Tibial nerve (tissue), 4 donors: ENCODE measurements at regions not wholly inside any gene's neighbourhood (a gene's known extent, or its start where the extent isn't known, plus 50 kb on each side); places are given as distances from the start of the nearest gene placed in this dataset.
"Not testable (repeated sequence)": the region's sequence is repeated elsewhere in the genome, so short reads cannot be mapped to it uniquely, and the experiment has no call there.

Source experiments
- DNase-seq, 2 donors: peaks; one replicate each; pipeline ENCODE4 v3.0.0-alpha.2; 2019; ENCODE audit warnings: low spot score in 2 of 2
- H3K27ac ChIP-seq, 4 donors: fragments of 200-600 bp; sonication (generic) in 3 of 4; one replicate each; pipeline ENCODE4 v1.5.1; 2017 to 2019; ENCODE audit warnings: mild to moderate bottlenecking in 1 of 4
- H3K27me3 ChIP-seq, 2 donors: fragments of 200-600 bp; sonication (generic) in 1 of 2; one replicate each; pipeline versions ENCODE4 v1.5.1 to v1.6.0; 2017 to 2019
- H3K36me3 ChIP-seq, 3 donors: fragments of 200-600 bp; sonication (generic); one replicate each; pipeline ENCODE4 v1.5.1; 2018 to 2019
- H3K4me1 ChIP-seq, 4 donors: fragments of 200-600 bp; sonication (generic) in 3 of 4; one replicate each; pipeline ENCODE4 v1.5.1; 2017 to 2019
- H3K4me3 ChIP-seq, 4 donors: fragments of 200-600 bp; sonication (generic) in 3 of 4; one replicate each; pipeline ENCODE4 v1.5.1; 2017 to 2019; ENCODE audit warnings: mild to moderate bottlenecking in 1 of 4, moderate library complexity in 1 of 4
- H3K9me3 ChIP-seq, 4 donors: fragments of 200-600 bp; sonication (generic) in 3 of 4; one replicate each; pipeline ENCODE4 v1.5.1; 2017 to 2019
- EP300 ChIP-seq, 2 donors: sonication (generic); formaldehyde crosslinking; IDR thresholded peaks; one replicate each; pipeline ENCODE4 v1.6.1; 2017; ENCODE audit warnings: antibody characterized with exemption in 2 of 2, mild to moderate bottlenecking in 1 of 2
- POLR2A ChIP-seq, 2 donors: fragments of 450-650 bp; IDR thresholded peaks; one replicate each; pipeline ENCODE4 v1.6.1; 2017; ENCODE audit warnings: antibody characterized with exemption in 2 of 2, mild to moderate bottlenecking in 2 of 2, moderate library complexity in 2 of 2
- WGBS, 2 donors: methylation state at CpG; one replicate each; pipeline ENCODE4 v1.1.5; 2018; 5-methylcytosine and 5-hydroxymethylcytosine counted together
- TF ChIP-seq, protein P1 (sequence below), 5 experiments: fragments of 200-600 bp in 3 of 5; fragments of 450-650 bp in 2 of 5; sonication (generic) in 3 of 5; IDR thresholded peaks; one replicate each; pipeline ENCODE4 v1.5.1; 2016 to 2019; ENCODE audit warnings: antibody characterized with exemption in 5 of 5, mild to moderate bottlenecking in 3 of 5, moderate library complexity in 2 of 5

- no peaks in the 10 kb centered on the region for H3K36me3 ChIP-seq
- H3K27me3 ChIP-seq, result no peaks in the 10 kb centered on the region
- no peak overlapping the region for H3K4me3 ChIP-seq
- no peak for TF ChIP-seq EP300 (IDR thresholded peaks at IDR 0.05)
- TF ChIP-seq, protein P1, sequence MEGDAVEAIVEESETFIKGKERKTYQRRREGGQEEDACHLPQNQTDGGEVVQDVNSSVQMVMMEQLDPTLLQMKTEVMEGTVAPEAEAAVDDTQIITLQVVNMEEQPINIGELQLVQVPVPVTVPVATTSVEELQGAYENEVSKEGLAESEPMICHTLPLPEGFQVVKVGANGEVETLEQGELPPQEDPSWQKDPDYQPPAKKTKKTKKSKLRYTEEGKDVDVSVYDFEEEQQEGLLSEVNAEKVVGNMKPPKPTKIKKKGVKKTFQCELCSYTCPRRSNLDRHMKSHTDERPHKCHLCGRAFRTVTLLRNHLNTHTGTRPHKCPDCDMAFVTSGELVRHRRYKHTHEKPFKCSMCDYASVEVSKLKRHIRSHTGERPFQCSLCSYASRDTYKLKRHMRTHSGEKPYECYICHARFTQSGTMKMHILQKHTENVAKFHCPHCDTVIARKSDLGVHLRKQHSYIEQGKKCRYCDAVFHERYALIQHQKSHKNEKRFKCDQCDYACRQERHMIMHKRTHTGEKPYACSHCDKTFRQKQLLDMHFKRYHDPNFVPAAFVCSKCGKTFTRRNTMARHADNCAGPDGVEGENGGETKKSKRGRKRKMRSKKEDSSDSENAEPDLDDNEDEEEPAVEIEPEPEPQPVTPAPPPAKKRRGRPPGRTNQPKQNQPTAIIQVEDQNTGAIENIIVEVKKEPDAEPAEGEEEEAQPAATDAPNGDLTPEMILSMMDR (IDR thresholded peaks at IDR 0.05), result no peak
- no peak for TF ChIP-seq POLR2A (IDR thresholded peaks at IDR 0.05)
- H3K9me3 ChIP-seq, result no peaks in the 10 kb centered on the region
- H3K4me1 ChIP-seq, result no peaks in the 10 kb centered on the region
- DNase-seq, result no peak
- WGBS, 2 donors, result 92 to 95% methylated on average over 4 of the region's 4 CpGs
- no peak overlapping the region for H3K27ac ChIP-seq
These were observed 506.8 kb downstream of the NFIB start for GRCh38 chr9:13807118-13807517.

- no peaks in the 10 kb centered on the region for H3K9me3 ChIP-seq
- DNase-seq, result no peak
- 84 to 86% methylated on average over 2 of the region's 2 CpGs for WGBS, 2 donors
These were observed 507.2 kb downstream of the NFIB start for GRCh38 chr9:13806714-13807113.

GRCh38 chr9:13805546-13805945 is 508.4 kb downstream of the NFIB start:
- H3K27ac ChIP-seq, result no peak overlapping the region
- H3K9me3 ChIP-seq, result no peaks in the 10 kb centered on the region
- WGBS, 2 donors, result 64 to 69% methylated on average over 5 of the region's 5 CpGs
- no peak for DNase-seq
- H3K36me3 ChIP-seq, result no peaks in the 10 kb centered on the region
- H3K27me3 ChIP-seq, result no peaks in the 10 kb centered on the region
- TF ChIP-seq, protein P1 (IDR thresholded peaks at IDR 0.05), result no peak
- TF ChIP-seq EP300 (IDR thresholded peaks at IDR 0.05) (no peak), POLR2A (IDR thresholded peaks at IDR 0.05) (no peak)
- H3K4me3 ChIP-seq, result no peak overlapping the region
- no peaks in the 10 kb centered on the region for H3K4me1 ChIP-seq

More at GRCh38 chr9:13806714-13807113, 507.2 kb downstream of the NFIB start:
- Histone ChIP-seq H3K4me1 (no peaks in the 10 kb centered on the region), H3K36me3 (no peaks in the 10 kb centered on the region), H3K4me3 (no peak overlapping the region), H3K27me3 (no peaks in the 10 kb centered on the region), H3K27ac (no peak overlapping the region)
- TF ChIP-seq POLR2A (IDR thresholded peaks at IDR 0.05), result no peak
- TF ChIP-seq, protein P1 (IDR thresholded peaks at IDR 0.05), result no peak
- TF ChIP-seq EP300 (IDR thresholded peaks at IDR 0.05), result no peak

DNA sequence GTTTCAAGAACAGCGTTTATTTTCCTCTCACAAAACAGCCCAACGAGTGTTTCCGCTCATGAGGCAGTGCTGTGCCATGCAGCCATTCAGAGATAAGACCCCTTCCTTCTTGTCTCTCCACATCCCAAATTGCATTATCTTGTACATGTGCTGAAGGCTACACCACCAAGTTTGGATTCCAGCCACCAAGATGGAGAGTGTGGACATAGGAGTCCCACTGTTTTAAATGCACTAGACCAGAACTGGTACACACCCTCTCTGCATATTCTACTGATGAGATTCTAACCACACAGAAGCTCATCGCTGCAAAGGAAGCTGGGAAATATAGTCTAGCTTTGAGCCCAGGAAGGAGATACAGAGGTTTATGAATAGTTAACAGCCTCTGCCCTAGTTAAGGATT is 509.4 kb downstream of the NFIB start:
- H3K9me3 ChIP-seq, result no peaks in the 10 kb centered on the region
- no peaks in the 10 kb centered on the region for H3K4me1 ChIP-seq
- no peaks in the 10 kb centered on the region for H3K27me3 ChIP-seq
- no peak for DNase-seq
- 72 to 75% methylated on average over 4 of the region's 4 CpGs for WGBS, 2 donors
- TF ChIP-seq, protein P1 (IDR thresholded peaks at IDR 0.05), result no peak
- no peak for TF ChIP-seq POLR2A (IDR thresholded peaks at IDR 0.05)
- TF ChIP-seq EP300 (IDR thresholded peaks at IDR 0.05), result no peak
- no peak overlapping the region for H3K4me3 ChIP-seq
- H3K27ac ChIP-seq, result no peak overlapping the region
- no peaks in the 10 kb centered on the region for H3K36me3 ChIP-seq

DNA sequence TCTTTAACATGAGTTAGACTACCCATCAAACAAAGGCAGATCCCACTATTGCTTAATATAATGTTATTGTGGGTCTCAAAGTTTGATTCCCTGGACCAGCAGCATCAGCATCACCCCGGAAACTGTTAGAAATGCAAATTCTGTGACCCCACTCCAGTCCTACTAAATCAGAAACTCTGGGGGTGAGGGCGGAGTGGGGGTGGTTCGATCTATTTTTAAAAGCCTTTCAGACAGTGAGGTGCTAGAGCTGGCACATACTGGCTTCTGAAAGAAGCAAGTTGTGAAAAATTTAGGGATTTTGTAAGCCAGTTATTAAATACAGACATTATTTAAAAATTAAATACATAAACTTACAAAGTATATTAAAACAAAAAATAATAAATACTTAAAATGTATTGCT is 513.2 kb downstream of the NFIB start:
- H3K27me3 ChIP-seq, result no peaks in the 10 kb centered on the region
- DNase-seq, result no peak
- peaks cover 0 to 6% (median 0%) of the 10 kb centered on the region in 4 donors for H3K9me3 ChIP-seq
- no peaks in the 10 kb centered on the region for H3K36me3 ChIP-seq
- no peak overlapping the region for H3K4me3 ChIP-seq
- 84 to 87% methylated on average over 3 of the region's 3 CpGs for WGBS, 2 donors
- TF ChIP-seq EP300 (IDR thresholded peaks at IDR 0.05) (no peak), POLR2A (IDR thresholded peaks at IDR 0.05) (no peak)
- TF ChIP-seq, protein P1 (IDR thresholded peaks at IDR 0.05), result no peak
- no peak overlapping the region for H3K27ac ChIP-seq
- H3K4me1 ChIP-seq, result no peaks in the 10 kb centered on the region

- not testable (repeated sequence) for H3K4me1 ChIP-seq, H3K4me3 ChIP-seq, H3K27ac ChIP-seq, H3K36me3 ChIP-seq, DNase-seq, H3K27me3 ChIP-seq
- peaks cover 0 to 13% (median 0%) of the 10 kb centered on the region in 4 donors for H3K9me3 ChIP-seq
- WGBS, 2 donors, result 90 to 96% methylated on average over 2 of the region's 2 CpGs
These were observed 516.2 kb downstream of the NFIB start for GRCh38 chr9:13797701-13798100.
